GM19452 (cell line): ENCODE measurements at regions not wholly inside any gene's neighbourhood (a gene's known extent, or its start where the extent isn't known, plus 50 kb on each side); places are given as distances from the start of the nearest gene placed in this dataset.
"Not testable (repeated sequence)": the region's sequence is repeated elsewhere in the genome, so short reads cannot be mapped to it uniquely, and the experiment has no call there.

Source experiments
- ATAC-seq: cut with Tn5 transposase; IDR thresholded peaks from one replicate; pipeline ENCODE4 v1.9.1; 2021; ENCODE audit not compliant: unreplicated experiment

GRCh38 chrX:94814216-94814615 lies 1140.2 kb downstream of the FAM133A start:
- no peak for ATAC-seq

- ATAC-seq, result no peak
These were observed 1156.7 kb downstream of the FAM133A start for GRCh38 chrX:94830717-94831116.

GRCh38 chrX:94831364-94831763 lies 1157.4 kb downstream of the FAM133A start:
- no peak for ATAC-seq

DNA sequence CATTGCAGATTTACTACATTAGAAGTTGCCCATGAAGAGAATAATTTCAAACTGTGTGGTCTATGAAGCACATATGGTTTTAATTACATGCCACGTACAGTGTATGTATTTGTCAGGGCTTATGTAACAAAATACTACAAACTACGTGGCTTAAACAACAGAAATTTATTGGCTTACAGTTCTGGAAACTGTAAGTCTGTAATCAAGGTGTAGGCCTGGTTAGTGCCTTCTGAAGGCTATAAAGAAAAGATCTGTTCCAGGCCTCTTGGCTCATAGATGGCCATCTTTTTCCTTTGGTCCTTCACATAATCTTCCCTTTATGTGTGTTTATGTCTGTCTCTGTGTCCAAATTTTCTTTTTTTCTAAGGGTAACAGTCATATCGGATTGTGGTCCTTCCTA lies 1160.2 kb downstream of the FAM133A start:
- no peak for ATAC-seq

DNA sequence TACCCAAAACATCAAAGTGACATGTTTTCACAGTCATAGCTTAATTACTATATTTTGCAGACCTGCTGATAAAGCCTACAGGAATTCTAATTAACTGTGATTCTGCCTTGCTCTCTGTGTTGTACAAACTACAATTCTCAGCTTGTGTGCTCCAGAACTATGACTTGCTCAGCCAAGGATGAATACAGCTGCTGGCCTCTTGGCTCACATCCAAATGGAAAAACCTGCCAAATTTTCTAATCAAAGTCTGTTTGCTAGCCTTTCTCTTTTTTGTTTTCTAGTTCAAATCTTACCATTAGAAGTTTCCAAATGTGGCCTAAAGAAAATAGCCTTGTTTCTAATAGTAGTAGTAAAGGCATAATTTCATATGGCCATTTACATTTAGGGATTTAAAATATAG lies 1176.8 kb downstream of the FAM133A start:
- ATAC-seq, result no peak

- no peak for ATAC-seq
These were observed 1180.2 kb downstream of the FAM133A start for GRCh38 chrX:94854251-94854650.

DNA sequence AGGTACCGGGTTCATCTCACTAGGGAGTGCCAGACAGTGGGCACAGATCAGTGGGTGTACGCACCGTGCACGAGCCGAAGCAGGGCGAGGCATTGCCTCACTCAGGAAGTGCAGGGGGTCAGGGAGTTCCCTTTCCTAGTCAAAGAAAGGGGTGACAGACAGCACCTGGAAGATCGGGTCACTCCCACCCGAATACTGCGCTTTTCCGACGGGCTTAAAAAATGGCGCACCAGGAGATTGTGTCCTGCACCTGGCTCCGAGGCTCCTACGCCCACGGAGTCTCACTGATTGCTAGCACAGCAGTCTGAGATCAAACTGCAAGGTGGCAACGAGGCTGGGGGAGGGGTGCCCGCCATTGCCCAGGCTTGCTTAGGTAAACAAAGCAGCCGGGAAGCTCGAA lies 1188.5 kb downstream of the FAM133A start:
- not testable (repeated sequence) for ATAC-seq

DNA sequence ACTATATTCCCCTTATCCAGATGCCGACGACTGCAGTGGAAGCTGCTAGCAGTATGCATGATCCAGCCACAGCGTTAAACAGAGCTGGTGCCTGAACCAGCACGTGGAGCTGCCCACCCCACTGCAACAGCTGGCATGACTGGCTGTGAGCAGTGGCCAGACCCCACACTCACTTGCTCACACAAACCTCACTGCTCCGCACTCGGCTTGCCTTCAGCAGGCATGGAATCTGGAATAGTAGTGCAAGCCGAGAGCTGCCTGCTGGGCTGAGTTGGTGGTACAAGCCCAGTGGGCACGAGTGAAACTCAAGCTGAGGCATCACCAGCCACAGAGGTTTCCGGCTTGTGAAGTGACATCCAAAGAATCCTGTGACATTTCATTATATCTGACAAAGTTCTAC lies 1197.6 kb downstream of the FAM133A start:
- no peak for ATAC-seq

- no peak for ATAC-seq
These were observed 1227.8 kb downstream of the FAM133A start for GRCh38 chrX:94901849-94902248.

GRCh38 chrX:94908171-94908570 lies 1234.2 kb downstream of the FAM133A start:
- ATAC-seq, result no peak

- no peak for ATAC-seq
These were observed 1234.6 kb downstream of the FAM133A start for GRCh38 chrX:94908648-94909047.

DNA sequence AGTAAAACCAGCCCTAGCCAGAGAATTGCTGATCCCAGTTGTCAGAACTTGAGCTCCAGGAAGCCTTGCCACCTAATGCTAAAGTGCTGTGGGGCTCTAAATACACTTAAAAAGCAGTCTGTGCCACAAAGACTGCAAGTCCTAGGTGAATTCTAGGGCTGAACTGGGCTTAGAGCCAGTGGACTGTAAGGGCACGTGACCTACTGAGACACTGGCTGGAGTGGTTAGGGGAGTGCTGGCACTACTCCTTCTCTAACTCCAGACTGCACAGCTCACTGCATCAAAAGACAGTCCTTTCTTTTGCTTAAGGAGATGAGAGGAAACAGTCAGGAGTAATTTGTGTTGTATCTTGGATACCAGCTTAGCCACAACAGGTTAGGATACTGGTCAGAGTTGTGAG lies 1240.2 kb downstream of the FAM133A start:
- ATAC-seq, result no peak

DNA sequence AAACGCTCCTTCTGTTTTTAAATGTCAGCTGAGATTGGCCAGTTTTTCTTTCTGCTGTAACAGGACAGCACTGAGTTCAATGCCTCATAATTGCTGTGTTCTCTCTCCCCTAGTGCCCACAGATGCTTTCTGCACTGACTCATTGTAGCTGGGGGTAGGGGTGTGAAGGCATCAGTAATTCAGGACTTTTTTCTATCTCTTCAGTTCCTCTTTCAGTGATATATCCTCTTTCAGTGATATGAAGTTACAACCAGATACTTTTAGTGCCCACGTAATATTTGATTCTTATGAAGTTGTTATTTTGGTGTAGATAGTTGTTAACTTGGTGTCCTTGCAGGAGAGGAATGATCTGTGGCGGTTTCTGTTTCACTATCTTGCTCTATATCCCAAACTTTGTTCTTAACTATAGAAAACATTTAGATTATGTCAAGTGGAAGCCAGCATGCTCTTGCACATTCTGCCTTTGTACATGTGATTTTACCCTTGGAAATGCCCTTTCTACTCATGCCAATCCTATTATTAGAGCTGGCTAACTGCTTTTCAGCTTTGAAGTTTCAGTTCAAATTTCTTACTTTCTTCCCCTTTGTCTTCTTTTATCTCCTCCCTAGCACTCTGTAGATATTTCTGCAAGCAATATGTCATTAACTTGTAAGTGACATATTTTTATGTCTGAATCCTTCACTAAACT lies 1258.4 kb downstream of the FAM133A start:
- no peak for ATAC-seq

DNA sequence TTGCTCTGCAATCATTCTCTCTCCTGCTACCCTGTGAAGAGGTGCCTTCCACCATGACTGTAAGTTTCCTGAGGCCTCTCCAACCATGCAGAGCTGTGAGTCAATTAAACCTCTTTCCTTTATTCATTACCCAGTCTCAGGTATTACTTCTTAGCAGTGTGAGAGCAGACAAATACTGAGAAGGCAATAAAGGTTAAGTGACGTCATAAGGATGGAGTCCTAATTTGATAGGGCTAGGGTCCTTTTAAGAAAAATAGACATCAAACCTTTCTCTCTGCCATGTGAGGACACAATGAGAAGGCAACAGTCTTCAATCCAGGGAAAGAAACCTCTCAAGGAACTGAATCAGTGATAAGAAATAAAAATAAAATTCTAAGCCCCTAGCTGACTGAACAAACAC lies 1262.7 kb downstream of the FAM133A start:
- no peak for ATAC-seq

DNA sequence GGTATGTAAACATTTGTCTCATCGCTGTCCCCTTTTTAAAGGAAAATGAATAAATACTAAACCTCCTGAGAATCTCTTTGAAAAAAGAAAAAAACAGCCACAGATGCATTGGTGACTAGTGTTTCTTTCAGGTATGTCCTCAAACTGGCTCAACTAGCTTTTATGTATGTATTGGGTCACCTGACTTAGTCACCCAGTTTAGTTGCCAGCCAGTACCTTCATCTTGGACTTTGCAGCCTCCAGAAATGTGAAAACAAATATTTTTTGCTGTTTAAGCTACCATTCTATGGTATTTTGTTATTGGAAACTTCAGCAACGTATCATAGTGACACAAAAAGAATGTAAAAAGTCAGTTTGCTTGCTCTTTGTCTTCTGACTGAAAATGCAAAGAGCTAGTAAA lies 1263.5 kb downstream of the FAM133A start:
- no peak for ATAC-seq

GRCh38 chrX:94942603-94943002 lies 1268.6 kb downstream of the FAM133A start:
- no peak for ATAC-seq

GRCh38 chrX:94946137-94946536 lies 1272.1 kb downstream of the FAM133A start:
- ATAC-seq, result not testable (repeated sequence)

DNA sequence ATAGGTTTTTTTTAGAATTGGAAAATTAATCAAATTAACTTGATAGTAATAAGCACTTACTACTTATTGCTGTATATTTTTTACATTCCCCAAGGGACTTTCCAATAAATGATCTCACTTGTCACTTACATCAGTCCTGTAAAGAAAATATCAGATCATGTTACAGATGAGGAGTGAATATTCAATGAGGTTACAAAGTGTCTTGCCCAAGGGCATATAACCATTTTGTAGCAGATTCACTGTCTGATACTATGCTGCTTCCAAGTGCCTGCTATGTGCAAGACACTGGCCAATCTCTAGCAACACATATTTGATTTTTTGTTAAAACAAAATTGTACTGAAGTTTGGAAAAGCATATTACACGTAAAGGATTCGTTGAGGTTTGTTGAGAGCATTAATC lies 1287.7 kb downstream of the FAM133A start:
- ATAC-seq, result no peak

DNA sequence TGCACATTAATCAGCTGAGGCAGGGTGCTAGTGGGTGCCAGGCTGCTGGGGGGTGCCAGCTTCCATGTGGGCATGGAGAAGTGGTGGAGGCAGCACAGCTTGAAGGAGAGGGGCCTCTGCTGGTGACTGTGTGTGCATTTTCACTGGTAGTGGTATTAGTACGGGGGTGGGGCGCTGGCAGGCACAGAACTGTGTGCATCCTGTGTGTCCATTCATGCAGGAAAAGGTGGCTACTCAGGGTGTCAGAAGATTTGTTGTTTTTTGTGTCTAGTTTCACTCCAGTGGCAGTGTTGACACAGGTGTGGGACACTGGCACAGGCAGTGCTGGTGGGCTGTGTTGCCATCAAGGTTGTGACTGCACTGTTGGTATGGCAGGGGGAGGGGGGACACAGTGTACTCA lies 1303.6 kb downstream of the FAM133A start:
- no peak for ATAC-seq

GRCh38 chrX:94977986-94978385 lies 1304.0 kb downstream of the FAM133A start:
- ATAC-seq, result no peak
